Epithelial cell of esophagus (primary cell): ENCODE measurements at regions not wholly inside any gene's neighbourhood (a gene's known extent, or its start where the extent isn't known, plus 50 kb on each side); places are given as distances from the start of the nearest gene placed in this dataset.

Experiments
- DNase-seq: peaks from one replicate; pipeline ENCODE4 v3.0.0; 2010; ENCODE audit warnings: low read depth
- H3K4me3 ChIP-seq: 2 replicates; pipeline ENCODE4 v1.5.1; 2011; ENCODE audit warnings: mild to moderate bottlenecking, low read length, control low read depth
- TF ChIP-seq, protein P1 (sequence below): IDR thresholded peaks from 2 replicates; pipeline ENCODE4 v1.5.1; 2011; ENCODE audit warnings: low read depth, mild to moderate bottlenecking, low read length, control low read depth, inconsistent platforms; ENCODE audit not compliant: insufficient read depth; ENCODE audit errors: missing control alignments

DNA sequence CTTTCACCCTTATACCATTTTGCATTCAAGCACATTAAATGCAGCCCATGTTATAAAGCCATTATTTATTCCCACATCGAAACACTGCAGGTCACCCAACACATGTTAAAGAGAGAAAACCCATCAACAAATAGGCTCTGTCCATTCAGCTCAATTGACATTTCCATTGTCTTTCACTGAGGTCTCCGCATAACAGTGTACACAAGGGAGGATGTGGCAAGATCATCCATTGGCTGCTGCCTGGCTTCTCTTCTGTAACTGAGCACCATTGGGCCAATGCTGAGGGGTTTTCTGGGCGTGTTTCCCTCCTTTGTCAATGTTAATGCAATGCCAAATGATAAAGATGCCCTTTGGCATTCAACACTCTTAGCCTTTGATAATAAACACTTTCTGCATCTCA is 278.1 kb upstream of the SP4 start:
- TF ChIP-seq, protein P1, sequence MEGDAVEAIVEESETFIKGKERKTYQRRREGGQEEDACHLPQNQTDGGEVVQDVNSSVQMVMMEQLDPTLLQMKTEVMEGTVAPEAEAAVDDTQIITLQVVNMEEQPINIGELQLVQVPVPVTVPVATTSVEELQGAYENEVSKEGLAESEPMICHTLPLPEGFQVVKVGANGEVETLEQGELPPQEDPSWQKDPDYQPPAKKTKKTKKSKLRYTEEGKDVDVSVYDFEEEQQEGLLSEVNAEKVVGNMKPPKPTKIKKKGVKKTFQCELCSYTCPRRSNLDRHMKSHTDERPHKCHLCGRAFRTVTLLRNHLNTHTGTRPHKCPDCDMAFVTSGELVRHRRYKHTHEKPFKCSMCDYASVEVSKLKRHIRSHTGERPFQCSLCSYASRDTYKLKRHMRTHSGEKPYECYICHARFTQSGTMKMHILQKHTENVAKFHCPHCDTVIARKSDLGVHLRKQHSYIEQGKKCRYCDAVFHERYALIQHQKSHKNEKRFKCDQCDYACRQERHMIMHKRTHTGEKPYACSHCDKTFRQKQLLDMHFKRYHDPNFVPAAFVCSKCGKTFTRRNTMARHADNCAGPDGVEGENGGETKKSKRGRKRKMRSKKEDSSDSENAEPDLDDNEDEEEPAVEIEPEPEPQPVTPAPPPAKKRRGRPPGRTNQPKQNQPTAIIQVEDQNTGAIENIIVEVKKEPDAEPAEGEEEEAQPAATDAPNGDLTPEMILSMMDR, result no peak
- DNase-seq, result no peak
- no peak overlapping the region for H3K4me3 ChIP-seq

DNA sequence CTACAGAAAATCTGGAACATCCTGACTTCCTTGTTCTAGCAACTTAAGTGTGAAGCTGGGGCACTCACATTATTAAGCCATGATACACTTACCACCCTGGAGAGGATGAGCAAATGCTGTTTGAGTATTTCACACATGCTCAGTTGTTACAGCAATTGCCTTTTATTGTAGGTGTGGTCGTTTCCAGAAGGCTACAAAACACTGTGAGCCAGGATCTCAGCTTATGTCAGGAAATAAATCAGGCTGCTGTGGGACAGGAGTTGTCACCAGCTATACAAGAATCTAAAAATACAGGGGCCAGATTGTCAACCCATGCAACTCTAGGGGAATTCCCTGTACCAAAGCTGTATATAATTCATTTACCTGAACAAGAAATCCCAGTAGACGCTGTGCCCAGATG is 273.3 kb upstream of the SP4 start:
- no peak for DNase-seq
- TF ChIP-seq, protein P1, result no peak
- no peak overlapping the region for H3K4me3 ChIP-seq

DNA sequence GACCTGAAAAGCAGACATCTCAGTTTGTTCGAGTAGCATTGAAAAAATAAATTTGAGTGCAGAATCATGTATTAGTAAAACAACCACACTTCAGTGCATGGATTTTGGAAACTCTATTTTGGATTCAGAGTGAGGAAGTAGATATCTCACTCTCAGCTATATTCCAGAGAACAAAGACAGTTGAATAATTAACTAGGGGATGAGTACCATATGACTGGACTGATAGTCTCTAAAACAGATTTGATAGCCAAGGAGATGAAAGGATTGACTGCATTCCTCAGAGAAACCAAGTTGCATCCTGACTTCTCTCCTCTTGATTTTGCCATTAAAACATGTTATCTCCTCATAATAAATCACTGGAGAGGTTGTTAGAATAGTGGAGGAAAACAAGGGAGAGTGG is 268.4 kb upstream of the SP4 start:
- DNase-seq, result no peak
- TF ChIP-seq, protein P1, result no peak
- no peak overlapping the region for H3K4me3 ChIP-seq

DNA sequence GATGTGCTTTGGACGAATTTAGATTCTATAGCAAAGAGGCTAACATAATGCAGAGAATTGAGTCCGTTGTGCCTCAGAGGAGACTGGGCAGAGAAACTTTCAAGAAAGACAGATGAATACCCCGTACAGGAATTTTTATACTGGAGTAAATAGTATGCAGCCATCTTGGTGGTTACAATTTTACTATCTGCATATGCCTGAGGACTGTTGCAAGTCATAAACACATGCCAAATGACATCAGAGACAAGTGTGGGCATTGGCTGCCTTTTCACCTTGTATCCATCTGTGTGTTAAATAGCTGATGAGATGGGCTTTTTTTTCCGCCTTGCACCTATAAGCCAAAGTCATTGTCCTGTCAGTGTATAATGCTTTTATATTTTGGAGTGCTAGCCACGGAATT is 267.5 kb upstream of the SP4 start:
- TF ChIP-seq, protein P1, result no peak
- H3K4me3 ChIP-seq, result no peak overlapping the region
- no peak for DNase-seq

DNA sequence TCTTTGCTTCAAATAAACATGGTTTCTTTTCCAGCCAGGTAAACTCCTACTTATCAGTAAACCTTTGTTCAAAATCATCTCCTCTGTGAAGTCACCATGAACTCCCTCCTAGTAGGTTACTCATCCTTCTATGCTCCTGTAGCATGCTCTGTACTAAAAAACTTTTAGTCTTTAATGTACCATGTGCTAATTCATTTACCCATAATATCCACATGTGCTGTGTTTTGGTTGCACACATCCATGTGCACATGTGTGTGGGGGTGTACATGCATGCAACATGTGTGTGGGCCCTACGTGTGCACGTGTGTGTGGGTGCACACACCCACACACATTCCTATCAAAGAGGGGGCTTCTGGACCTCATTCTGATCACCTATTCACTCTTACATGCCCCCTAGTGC is 259.9 kb upstream of the SP4 start:
- no peak overlapping the region for H3K4me3 ChIP-seq
- TF ChIP-seq, protein P1, result no peak
- DNase-seq, result no peak

DNA sequence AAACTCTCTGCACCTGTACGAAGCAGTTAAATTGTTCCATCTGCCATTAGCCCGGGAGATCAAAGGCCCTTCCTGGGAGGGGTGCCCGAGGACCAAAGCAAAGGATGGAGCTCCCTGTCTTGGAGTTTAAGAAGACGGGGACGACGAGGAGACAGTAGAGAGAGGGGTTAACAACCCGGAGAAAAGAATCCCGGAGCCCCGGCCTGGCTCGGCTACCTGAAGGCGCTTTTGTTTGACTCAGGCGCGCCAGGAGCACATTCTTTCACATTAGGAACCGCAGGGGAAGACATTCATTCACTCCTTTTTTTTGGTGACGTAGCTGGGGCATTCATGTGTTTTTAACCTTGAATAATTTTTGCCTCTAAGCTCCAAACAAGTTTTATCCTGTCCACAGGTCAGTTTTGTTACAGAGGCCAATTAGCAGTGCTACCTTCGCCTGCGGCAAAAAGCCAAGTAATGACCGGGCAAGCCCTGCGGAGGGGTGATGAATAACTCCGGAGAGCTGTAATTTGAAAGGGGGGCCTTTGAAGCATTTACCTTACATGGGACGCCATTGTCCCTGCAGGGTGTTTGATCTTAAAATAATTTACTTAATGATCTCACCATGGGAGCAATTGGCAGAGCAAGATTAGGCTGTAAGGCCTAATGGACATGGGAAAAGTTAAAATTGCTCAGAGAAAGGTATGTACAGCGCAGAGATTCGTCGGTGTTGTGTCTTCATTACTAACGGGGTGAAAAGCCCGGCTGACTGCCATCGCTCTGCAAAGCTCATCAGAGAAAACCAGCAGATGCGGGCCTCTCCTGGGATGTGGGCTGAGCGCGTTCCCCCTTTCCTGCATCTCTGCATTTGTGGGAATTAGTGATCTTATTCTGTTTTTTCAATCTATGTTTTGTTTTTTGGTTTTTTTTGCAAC is 258.0 kb upstream of the SP4 start:
- peak; percentile 68 for DNase-seq
- no peak overlapping the region for H3K4me3 ChIP-seq
- TF ChIP-seq, protein P1, result no peak

DNA sequence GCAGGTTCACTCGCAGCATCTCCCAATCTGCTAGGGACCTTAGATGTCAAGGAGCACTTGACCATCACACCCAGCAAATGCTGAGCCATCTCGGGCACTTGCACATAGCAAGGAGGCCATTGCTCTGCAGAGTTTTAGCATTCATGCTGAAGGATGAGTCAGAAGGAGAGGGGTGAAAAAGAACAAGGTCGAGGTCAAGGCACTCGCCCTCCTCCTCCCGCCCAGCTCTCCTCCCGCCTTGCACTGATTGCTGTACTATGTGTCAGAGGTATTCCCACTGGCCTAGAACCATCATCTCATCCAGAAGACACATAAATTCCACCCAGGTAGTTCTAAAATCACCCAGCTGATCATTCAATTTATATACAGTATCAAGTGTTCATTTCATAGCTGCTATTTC is 255.1 kb upstream of the SP4 start:
- DNase-seq, result no peak
- no peak overlapping the region for H3K4me3 ChIP-seq
- TF ChIP-seq, protein P1, result no peak
